Jurkat, Clone E6-1 (cell line): ENCODE measurements at regions not wholly inside any gene's neighbourhood (a gene's known extent, or its start where the extent isn't known, plus 50 kb on each side); places are given as distances from the start of the nearest gene placed in this dataset.

Source experiments
- DNase-seq: peaks from one replicate; pipeline ENCODE4 v3.0.0-alpha.2; 2011; ENCODE audit warnings: low read depth, low spot score
- H3K4me3 ChIP-seq: 2 replicates; pipeline ENCODE4 v1.5.1; 2011; ENCODE audit warnings: mild to moderate bottlenecking, low read length, control low read depth, moderate library complexity

GRCh38 chr12:76259660-76260389 lies 88.4 kb downstream of the BBS10 start:
- no peak overlapping the region for H3K4me3 ChIP-seq
- DNase-seq = no peak

DNA sequence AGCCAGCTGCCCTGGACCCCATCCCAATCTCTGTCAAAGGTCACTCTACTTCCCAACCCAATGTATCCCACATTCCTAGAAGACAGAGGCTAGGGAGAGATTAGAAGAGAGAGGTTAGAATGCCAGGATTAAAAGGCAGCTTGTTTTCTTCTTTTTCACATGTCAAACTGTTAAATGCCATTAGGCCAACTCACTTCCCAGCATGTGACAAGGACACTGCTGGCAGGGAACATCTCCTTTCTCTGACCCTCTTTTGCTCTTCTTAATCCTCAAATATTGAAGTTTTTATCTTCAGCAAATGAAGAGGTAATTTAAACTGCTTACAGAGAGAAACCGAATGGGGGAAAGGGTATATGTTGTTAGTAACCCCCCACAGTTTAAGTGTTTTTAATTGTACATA lies 89.1 kb downstream of the BBS10 start:
- DNase-seq = no peak
- no peak overlapping the region for H3K4me3 ChIP-seq

- no peak overlapping the region for H3K4me3 ChIP-seq
- no peak for DNase-seq
These were observed 91.3 kb downstream of the BBS10 start for GRCh38 chr12:76256904-76257303.

DNA sequence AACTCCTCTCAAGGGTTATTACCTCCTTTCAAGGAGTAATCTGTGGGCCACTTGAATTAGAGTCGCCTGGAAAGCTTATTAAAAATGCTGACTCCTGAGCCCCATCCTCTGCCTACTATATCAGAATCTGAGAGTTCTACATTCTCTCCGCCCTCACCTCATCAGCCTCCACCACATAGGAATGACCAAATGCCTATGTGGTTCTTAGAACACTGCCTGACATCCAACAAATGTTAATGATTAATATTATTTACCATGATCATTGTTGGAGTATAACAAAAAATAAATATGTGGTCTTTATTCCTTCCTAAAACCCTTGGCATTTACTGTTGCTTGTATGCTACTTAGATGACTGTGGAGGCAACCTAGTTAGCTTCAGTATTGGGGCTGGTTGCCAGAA lies 91.9 kb downstream of the BBS10 start:
- no peak for DNase-seq
- H3K4me3 ChIP-seq = no peak overlapping the region

DNA sequence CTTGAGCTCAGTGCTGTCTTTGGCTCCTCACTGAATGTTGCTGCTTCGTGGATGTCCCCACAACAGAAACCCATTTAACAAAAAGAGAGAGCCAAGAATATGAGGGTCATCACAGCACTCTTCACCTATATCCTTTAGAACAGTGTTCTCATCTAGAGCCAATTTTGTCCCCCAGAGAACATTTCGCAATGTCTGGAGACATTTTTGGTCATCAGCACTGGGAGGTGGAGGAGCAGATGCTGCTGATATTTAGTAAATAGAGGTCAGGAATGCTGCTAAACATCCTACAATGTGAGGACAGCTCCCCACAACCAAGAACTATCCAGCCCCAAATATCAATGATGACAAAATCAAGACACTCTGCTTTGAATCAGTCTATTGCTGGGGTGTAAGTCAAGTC lies 92.5 kb downstream of the BBS10 start:
- no peak overlapping the region for H3K4me3 ChIP-seq
- DNase-seq = no peak

DNA sequence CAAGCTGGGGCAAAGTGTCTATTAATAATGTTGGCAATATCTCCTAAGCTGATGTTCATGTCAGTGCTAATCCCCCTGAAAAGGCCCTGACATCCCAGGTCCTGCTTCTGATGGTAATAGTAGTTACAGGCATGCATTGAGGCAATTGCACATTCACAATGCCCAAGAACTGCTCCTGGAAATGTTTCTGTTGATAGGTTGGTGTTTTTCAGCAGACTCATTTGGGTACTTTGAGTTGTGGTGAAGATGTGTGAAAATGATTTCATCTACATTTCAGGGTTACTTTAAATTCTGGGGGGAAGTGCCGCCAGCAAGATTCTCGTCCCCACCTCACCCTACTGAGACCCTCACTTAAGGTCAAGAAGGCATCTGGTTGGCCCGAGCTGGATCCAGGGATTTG lies 92.9 kb downstream of the BBS10 start:
- no peak for DNase-seq
- H3K4me3 ChIP-seq = no peak overlapping the region

DNA sequence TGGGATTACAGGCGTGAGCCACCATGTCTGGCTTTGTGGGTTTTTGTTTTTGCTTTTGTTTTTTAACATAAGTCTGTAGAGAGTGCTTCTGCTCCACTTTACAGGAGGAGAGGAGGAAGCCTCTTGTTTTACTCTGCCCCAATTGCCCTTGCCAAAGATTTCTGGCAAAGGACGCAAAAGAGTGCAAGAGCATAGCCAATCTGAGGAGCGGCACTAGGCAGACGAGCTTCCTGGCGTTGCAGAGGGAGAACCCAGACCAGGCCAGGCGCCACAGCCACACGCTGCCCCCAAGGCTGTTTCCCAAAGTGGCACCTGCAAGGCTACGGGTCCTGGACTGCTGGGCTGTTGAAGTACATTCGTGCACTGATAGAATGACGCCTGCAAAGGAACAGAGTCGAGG lies 96.2 kb downstream of the BBS10 start:
- H3K4me3 ChIP-seq = no peak overlapping the region
- no peak for DNase-seq

DNA sequence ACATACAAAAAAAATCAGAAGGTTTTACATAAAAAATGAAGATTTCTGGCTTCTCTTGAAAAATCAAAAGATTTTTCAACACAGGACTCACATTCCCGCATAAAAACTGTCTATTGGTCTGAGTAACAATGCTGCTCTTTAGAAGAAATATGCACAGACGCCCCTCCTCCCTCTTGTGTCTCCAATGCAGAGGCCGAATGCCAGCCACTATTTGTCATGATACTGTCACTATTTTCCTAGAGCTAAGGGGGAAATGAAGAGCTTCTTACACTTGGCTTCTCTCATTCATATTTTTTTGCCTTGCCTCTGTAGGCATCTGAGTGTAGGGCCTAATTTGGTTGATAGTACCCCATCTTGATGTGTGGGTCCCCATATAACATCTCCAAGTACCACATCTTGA lies 98.0 kb downstream of the BBS10 start:
- H3K4me3 ChIP-seq = no peak overlapping the region
- no peak for DNase-seq

GRCh38 chr12:76249501-76249900 lies 98.7 kb downstream of the BBS10 start:
- no peak for DNase-seq
- H3K4me3 ChIP-seq = no peak overlapping the region

DNA sequence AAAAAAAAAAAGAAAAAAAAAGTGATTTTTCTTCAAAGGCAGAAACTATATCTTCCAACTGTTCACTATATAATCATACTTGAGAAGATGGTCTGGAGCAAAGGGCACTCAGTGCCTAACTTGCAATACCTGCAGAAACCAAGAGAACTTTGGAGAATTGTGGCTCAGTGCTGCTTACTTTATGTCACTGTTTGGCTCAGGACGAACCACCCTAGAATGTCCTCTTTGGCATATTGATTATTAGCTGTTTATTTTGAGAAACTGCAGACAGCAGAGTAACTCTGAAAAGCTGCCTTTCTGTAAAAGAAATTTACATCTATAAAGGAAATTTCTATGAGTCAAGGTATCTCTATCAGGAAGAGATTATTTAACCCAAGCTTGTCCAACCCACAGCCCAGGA lies 100.2 kb downstream of the BBS10 start:
- no peak for DNase-seq
- H3K4me3 ChIP-seq = no peak overlapping the region

DNA sequence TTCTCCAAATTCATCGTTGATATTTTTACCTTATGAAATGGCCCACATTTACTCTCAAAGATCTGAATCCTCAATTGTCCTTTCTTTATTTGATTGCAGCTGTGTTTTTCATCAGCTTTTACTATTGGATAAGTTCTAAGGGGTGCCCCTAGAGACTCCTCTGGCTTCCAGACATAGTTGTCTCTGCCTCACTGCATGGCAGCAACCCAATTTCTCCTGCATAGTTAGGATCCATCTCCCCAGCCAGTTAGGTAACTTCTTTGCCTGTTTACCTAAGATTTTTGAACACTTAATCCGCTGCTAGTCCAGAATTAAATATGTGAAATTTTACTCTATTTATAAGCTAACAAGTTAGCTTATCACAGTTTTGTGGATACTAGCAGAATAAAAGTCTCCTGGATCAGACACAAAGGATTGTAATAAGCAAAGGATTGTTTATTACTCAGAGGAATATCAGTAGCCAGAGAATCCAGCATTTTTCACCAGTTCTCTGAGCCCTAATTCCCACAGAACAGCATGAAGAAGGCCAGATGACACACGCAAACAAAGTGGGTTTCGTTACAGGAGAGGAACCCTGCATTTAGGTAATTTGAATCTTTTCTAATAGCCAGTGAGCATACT lies 101.1 kb downstream of the BBS10 start:
- H3K4me3 ChIP-seq = no peak overlapping the region
- no peak for DNase-seq

DNA sequence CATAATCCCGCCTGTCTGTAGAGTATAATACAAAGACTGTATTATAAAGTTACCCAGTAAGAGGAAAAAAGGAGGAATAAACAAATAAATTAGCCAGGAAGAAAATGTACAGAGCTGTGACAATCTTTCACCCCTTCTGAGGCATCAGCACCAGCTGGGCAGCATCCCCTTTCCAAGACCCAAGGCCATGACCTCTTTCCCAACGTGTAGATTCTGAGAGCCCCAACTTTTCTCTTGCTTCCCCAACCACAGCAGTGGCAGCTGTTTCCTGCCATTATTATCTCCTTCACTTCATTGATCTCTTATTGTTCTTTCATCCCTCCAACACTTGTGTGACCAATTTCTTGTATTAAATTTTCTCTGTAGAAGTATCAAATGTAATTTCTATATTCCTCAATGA lies 101.6 kb downstream of the BBS10 start:
- no peak for DNase-seq
- H3K4me3 ChIP-seq = no peak overlapping the region

- no peak for DNase-seq
- no peak overlapping the region for H3K4me3 ChIP-seq
These were observed 103.9 kb downstream of the BBS10 start for GRCh38 chr12:76244300-76244699.

GRCh38 chr12:76242813-76243550 lies 105.2 kb downstream of the BBS10 start:
- no peak for DNase-seq
- H3K4me3 ChIP-seq = no peak overlapping the region

- no peak for DNase-seq
- H3K4me3 ChIP-seq = no peak overlapping the region
These were observed 106.8 kb downstream of the BBS10 start for GRCh38 chr12:76241371-76241770.

DNA sequence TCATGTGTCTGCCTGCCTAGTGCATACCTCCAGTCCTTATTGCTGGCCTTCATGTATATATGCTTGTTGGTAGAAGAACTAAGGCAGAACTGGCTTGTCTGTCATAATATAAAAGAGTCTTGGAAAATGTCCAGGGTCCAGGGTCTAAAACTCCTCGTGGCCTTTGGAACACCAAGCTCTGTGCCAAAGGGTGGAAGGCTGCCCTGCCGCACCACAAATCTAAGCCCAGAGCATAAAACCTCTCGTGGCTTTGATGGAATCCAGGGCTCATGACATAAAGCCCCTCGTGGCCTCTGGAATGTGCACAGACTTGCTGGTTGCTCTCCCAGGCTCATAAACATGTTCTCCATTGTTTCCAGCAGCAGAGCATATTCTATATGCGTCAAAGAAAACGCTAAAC lies 107.9 kb downstream of the BBS10 start:
- H3K4me3 ChIP-seq = no peak overlapping the region
- no peak for DNase-seq

GRCh38 chr12:76238688-76239087 lies 109.5 kb downstream of the BBS10 start:
- DNase-seq = no peak
- H3K4me3 ChIP-seq = no peak overlapping the region

DNA sequence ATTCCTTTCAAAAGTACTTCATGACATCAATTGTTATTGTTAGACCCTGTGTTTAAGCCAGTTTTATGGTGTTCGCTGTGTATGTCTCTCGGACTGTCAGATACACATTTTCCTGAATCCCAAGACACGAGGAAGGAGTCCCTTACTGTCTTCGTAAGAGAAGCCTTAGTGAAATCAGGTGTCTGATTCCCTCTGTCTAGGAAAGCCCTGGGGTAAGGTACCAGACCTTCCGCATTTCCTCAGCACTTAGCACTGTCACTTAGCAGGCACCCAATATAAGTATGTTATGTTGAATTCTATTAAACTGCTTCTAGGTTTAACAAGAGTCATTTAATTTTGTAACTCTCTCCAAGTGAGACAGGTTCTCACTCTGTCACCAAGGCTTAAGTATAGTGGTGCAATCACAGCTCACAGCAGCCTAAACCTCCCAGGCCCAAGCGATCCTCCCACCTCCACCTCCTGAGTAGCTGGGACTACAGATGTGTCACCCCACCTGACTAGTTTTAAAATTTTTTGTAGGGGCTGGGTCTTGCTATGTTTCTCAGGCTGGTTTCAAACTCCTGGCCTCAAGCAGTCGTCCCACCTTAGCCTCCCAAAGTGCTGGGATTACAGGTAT lies 111.0 kb downstream of the BBS10 start:
- DNase-seq = no peak
- H3K4me3 ChIP-seq = no peak overlapping the region

- H3K4me3 ChIP-seq = no peak overlapping the region
- no peak for DNase-seq
These were observed 111.6 kb downstream of the BBS10 start for GRCh38 chr12:76236640-76237039.

DNA sequence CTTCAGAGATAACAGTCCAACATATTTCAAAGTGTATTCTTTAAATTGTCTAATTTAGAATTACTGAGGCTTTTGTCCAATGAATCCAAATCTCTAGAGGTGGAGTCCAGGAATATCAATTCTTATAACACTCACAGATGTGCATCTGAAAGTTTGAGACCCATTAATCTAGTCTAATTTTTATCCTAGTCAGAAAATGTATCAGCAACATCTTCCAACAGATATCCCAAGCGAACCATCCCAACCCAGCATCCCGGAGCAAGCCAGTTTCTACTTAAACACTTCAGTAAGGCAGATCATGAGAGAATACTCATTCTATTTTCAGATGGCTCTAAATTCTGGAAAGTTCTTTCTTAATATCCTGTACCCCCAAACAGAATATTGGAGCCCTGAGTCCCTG lies 113.5 kb downstream of the BBS10 start:
- no peak for DNase-seq
- H3K4me3 ChIP-seq = no peak overlapping the region
